Anterior cingulate cortex (tissue), 58 donors: ENCODE measurements at regions not wholly inside any gene's neighbourhood (a gene's known extent, or its start where the extent isn't known, plus 50 kb on each side); places are given as distances from the start of the nearest gene placed in this dataset.
"Not testable (repeated sequence)": the region's sequence is repeated elsewhere in the genome, so short reads cannot be mapped to it uniquely, and the experiment has no call there.

Experiments
- DNase-seq, 58 donors: peaks; one replicate each; lab custom pipeline; 2025; lab: John Stamatoyannopoulos, UW

DNA sequence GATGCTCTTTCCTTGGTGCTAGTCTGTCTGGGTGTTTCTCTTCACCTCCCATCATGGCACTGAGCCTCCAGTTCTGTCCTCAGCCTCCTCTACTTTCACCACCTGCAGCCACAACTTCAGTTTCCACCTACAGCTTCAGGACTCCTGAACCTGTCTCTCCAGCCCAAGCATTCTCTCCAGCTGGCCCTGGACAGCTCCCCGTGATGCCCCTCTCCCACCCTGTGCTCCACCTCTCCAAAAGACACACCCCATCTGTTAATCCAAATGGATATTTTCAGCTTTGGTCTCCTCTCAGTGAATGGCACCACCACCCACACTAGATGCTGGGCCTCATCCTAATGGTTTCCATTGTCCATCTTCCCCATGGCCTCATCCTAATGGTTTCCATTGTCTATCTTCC, 79.5 kb upstream of the NEDD9 start:
- no peak for DNase-seq

DNA sequence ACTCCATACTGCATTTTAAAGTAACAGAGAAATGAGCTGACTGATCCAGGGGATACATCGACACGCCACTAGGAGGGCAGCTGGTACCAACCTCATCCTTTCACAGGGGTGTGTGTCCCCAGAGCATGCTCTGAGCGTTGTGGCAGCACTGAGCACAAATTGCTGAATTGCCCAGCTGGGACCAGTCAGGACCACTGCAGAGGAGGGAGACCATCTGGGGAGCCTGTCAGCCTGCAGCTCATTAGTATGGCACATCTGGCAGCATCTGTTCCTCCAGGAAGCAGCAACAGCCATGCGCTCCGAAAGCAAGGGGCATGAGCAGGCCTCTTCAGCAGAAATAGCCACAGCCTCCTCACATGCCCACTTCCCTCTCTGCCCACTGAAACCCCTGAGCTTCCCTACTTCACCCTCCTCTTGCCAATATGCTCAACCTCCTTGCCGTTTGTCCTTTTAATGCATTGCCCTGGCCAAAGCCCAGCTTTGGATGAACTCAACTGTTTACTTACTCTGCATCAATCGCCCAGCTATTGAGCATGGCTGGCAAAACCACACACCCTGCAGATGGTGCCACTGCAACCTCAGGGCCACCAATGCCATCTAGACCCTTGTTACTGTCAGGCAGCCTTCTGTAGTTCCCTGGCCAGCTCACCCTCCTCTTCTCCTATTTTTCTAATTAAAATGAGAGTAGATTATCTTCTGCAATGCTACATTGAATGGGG, 77.6 kb upstream of the NEDD9 start:
- DNase-seq, result peak in 14 of 58 donors; percentile 3 to 30 (median 9)

DNA sequence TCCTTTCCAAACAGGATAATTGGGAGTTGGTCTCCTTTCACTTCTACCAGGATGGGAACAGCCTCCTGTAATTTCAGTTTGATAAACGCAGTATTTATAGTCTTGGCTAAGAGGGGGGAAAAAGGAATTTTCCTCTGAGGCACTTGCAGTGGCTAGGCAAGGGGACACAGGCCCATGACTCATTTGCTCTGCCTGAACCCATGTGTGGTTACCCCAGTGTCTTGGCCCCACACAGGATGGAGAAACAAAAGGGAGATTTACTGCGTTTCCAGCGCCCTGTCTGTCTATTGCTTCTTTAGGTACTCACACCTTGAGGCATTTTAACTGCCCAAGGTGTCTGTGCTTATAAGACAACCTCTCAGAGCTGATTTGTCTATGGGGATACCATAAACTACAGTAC, 74.8 kb upstream of the NEDD9 start:
- DNase-seq, result no peak

DNA sequence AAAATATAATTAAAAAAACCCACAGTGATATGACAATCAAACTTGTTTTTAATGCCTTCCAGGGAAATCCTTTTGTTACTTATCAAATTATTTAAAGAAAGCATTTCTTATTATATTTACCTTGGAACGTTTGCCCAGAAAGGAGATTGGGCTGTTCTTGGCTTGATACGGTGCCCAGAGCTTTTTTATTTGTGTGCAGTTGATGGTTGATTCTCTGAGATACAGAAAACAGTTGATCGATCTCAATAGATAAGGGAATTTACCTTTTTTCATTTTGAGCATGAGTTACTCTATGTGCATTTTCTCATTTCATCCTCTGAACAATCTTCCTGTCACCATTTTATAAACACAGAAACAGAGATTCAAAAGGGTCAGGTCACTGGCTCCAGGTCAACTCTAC, 72.5 kb upstream of the NEDD9 start:
- no peak for DNase-seq

DNA sequence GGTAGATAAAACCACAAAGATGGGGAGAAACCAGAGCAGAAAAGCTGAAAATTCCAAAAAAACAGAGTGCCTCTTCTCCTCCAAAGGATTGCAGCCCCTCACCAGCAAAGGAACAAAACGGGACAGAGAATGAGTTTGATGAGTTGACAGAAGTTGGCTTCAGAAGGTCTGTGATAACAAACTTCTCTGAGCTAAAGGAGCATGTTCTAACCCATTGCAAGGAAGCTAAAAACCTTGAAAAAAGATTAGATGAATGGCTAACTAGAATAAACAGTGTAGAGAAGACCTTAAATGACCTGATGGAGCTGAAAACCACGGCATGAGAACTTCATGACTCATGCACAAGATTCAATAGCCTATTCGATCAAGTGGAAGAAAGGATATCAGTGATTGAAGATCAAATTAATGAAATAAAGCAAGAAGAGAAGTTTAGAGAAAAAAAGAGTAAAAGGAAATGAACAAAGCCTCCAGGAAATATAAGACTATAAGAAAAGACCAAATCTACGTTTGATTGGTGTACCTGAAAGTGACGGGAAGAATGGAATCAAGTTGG, 67.5 kb upstream of the NEDD9 start:
- not testable (repeated sequence) for DNase-seq

DNA sequence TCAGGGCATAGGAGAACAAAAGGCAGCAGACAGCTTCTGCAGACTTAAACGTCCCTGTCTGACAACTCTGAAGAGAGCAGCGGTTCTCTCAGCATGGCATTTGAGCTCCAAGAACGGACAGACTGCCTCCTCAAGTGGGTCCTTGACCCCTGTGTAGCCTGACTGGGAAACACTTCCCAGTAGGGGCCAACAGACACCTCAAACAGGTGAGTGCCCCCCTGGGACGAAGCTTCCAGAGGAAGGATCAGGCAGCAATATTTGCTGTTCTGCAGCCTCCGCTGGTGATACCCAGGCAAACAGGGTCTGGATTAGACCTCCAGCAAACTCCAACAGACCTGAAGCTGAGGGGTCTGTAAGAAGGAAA, 66.9 kb upstream of the NEDD9 start:
- DNase-seq, result not testable (repeated sequence)

DNA sequence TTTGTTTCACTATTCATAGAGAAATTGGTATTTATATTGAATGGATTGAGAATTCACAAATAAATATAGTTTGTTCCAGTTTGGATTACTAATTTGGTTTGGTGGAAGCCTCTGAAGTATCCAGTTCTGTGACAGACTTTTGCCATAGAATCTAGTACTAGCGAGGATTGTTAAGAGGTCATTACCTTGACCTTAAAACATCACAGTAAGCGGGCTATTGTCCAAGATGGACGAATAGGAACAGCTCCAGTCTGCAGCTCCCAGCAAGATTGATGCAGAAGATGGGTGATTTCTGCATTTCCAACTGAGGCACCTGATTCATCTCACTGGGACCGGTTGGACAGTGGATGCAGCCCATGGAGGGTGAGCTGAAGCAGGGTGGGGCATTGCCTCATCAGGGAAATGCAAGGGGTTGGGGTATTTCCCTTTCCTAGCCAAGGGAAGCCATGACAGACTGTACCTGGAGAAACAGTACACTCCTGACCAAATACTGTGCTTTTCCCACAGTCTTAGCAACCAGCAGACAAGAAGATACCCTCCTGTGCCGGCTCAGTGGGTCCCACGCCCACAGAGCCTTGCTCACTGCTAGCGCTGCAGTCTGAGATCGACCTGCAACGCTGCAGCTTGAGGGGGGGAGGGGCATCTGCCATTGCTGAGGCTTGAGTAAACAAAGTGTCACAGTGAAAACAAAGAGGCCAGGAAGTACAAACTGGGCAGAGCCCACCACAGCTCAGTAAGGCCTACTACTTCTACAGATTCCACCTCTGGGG, 66.4 kb upstream of the NEDD9 start:
- DNase-seq, result no peak

DNA sequence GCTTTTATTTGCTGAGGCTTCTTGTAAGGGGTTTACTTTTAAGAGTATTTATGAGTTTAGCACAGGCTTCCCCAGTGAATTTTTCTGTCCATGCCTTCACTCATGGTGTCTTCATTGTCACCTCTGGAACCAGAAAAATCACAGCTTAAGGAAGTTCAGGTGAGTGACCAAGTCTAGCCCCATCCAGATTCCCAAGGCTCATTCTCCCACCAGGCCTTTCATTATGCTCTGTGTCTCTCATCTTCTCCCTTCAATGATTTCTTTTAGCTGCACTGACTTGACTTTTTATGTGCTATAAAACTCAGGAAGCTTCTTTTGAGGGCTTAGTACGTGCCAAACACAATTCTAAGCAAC, 64.9 kb upstream of the NEDD9 start:
- no peak for DNase-seq

DNA sequence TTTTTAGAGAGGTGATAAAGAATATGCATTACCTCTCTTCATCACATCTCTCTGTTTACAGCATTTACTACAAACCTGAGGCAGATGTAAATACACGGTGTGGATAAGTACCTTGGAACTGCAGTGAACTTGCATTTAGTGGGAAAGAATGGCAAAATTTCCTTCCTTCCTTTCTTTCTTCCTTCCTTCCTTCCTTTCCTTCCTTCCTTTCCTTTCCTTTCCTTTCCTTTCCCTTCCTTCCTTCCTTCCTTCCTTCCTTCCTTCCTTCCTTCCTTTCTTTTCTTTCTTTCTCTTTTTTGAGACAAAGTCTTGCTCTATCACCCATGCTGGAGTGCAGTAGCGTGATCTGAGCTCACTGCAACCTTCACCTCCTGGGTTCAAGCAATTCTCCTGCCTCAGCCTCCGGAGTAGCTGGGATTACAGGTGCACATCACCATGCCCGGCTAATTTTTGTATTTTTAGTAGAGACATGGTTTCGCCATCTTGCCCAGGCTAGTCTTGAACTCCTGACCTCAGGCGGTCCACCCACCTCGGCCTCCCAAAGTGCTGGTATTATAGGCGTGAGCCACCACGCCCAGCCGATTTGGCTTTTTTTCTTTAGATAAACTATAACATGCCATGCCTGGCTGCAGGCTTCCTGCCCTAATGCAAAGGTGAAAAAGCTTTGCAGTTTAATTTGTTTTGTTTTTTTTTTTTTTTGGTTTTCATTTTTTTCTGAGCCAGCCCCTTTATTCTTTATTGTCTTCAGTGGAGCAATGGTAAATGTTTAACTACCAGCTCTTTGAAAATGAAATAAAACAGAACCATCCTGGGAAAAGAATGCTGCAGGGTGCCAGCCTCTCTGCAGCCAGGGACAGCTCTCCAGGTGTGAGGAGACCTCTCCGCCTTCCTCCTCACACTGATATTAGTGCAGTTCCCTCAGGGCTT, 64.2 kb upstream of the NEDD9 start:
- DNase-seq, result no peak

DNA sequence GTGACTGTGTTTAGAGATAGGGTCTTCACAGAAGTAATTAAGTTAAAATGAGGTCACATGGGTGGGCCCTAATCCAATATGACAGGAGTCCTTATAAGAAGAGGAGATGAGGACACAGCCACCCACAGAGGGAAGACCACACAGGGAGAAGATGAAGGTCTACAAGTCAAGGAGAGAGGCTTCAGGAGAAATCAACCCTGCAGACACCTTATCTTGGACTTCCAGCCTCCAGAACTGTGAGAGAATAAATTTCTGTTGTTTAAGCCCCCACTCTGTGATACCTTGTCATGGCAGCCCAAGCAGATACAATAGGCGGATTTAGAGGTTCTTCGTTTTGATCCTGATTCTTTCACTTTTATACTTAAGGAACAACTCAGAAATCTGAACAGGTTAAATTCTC, 63.5 kb upstream of the NEDD9 start:
- DNase-seq, result no peak

DNA sequence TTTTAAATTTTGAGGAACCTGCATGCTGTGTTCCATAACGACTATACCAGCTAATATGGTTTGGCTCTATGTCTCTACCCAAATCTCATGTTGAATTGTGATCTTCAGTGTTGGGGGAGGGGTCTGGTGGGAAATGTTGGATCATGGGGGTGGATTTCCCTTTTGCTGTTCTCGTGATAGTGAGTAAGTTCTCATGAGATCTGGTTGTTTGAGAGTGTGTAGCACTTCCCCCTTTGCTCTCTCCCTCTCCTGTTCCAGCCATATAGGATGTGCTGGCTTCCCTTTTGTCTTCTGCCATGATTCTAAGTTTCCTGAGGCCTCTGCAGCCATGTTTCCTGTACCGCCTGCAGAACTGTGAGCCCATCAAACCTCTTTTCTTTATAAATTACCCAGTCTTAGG, 61.8 kb upstream of the NEDD9 start:
- no peak for DNase-seq

DNA sequence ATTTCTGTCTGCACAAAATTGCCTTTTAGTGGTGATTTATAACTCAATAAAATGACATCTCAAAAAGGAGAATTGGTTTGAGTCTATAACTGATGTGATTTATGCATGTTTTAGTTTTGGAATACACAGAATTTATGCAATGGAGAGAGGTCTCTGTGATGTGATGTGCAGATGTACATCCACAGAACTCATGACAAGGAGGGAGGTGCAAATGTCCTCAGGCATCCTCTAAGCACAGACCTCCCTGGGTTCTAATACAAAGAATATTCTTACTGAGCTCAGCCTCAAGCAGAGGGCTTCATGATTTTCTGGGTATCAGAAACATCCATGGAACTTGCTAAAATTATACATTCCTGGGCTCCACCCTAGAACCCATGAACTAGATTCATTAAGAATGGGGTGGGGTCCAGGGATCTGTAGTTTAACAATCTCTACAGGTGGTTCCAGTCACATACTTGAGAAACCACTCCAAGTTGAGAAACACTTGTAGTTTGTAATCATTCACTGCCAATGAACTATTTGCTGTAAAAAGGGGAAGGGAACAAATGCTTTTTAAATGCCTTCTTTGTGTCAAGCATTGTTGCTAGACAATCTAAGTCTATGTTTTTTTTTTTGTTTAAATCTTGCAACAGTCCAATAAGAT, 60.2 kb upstream of the NEDD9 start:
- DNase-seq, result no peak

DNA sequence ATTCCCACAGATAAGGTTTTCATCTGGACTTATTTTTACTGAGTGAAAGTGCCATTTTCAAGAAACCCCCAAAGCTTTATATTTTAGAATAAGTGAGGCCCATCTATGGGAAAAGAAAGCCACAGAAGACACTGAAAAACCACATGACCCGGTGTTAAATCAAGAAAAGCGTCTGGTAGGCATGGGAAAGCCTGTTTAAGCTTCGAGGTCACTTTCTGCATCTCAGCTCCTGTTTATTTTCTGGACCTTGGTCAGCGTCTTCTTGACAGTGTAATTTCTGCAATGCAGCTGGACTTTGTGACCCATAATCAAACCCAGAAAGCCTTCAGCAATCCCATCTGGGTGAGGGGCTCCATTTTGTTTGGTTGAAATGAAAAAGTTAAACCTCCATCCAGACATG, 59.6 kb upstream of the NEDD9 start:
- no peak for DNase-seq

DNA sequence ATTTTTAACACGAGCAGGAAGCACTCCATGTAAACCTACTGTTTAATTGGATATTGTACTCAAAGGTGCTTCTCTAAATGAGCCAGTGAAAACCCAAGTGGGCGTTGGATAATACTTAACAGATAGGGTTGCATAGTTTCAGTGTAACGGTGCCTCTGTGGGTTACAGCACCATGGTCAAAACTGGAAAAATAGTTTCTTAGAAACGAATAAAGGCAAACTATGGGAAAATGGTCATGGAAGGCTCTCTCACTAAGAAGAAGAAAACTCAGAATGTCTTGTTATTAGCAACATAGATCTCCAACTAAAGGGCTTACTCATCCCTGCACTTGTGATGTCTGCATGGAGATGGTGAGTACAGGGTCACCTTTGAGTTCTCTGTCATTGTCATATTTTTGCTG, 59.1 kb upstream of the NEDD9 start:
- no peak for DNase-seq

DNA sequence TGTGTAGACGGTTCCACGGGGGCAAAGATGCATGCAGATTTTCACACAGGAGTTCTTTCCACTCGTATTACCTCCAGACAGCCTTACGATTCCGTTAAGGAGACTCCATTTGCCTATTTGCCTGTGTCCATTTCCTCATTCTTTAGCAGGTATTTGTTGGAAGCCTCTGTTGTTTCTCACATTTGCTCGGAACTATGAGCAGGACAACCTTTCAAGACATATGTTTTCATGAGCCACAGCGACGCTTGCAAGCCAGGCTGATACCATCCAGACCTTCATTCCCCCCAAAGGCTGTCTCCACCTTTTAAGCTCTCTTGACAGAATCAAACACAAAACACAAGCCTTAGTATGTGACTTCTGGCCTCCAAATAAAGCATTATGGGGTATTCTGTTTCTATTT, 57.6 kb upstream of the NEDD9 start:
- DNase-seq, result no peak

DNA sequence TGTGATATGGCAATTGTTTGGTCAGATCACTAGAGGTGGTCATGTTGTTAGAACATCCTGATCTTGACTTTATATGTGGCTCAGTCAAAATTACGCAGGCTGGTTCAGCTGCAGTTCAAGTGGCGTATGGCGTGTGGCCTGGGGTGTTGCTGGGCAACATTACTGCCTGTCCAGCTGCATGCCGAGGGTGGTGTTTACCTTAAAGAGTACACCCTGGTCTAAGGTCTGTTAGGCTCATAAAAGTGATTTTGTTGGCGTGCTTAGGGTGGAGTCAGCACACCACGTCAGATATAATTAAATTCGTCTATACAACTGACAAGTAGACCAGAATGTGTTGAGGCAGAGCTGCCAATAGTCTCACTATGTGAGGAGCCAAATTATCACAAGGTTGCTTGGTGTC, 55.6 kb upstream of the NEDD9 start:
- no peak for DNase-seq

DNA sequence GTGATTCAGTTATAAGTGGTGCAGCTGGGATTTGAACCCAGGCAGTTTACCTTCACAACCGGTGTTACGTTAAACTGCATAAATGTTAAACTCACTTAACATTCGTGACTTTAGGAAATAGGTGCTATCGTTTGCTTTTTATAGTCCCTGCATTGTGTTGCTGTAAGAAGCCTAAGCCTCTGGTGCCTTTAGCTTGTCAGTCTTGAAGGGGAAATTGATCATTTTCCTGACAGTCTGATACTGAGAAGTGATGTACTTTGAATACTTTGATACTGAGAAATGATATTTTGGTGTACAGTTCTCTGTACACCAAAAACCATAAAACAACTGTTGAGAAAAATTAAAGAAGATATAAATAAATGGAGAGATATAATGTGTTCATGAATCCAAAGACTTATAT, 52.5 kb upstream of the NEDD9 start:
- DNase-seq, result no peak

DNA sequence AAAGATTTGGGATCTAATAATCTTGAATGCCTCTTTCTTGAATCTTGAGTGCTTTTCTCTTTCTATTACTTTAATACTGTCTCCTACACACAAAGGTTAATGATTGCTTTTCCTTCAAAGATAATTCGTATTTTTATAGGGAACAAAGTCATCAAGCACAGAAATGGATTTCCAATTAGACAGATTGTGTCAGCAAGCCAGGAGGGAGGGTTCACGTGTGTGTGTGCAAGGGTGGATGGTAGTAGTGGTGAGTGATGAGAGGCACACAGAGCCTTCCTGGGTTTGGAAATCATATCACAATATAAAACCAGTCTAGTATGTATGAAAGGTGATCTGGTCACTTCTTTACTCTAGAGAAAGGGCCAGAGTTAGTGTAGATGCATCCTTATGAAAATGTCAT, 51.2 kb upstream of the NEDD9 start:
- DNase-seq, result no peak

DNA sequence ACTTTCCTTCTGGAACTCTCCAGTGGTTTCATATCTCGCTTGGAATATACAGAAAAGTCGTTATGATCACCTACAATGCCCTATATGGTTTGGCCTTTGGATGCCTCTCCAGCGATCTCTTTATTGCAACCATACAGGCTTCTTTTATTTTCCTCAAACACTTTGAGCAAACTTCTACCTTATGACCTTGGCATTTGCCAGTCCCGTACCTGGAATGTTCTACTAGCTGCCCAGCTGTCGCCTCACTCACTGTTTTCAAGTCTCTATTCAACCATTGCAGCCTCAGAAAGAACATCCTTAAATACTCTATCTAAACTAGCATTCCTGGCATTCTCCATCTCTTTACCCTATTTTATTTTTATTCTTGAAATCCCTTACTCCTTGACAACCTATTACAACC, 50.4 kb upstream of the NEDD9 start:
- no peak for DNase-seq
